Kidney capillary endothelial cell (primary cell): ENCODE measurements at regions not wholly inside any gene's neighbourhood (a gene's known extent, or its start where the extent isn't known, plus 50 kb on each side); places are given as distances from the start of the nearest gene placed in this dataset.
"Not testable (repeated sequence)": the region's sequence is repeated elsewhere in the genome, so short reads cannot be mapped to it uniquely, and the experiment has no call there.

Experiments used
- DNase-seq: peaks from one replicate; pipeline ENCODE4 v3.0.0-alpha.2; 2018; ENCODE audit warnings: low spot score

GRCh38 chr14:53398616-53399015, 245.5 kb upstream of the DDHD1 start:
- no peak for DNase-seq

GRCh38 chr14:53395267-53395666, 242.1 kb upstream of the DDHD1 start:
- DNase-seq: not testable (repeated sequence)

GRCh38 chr14:53391631-53392285, 238.6 kb upstream of the DDHD1 start:
- DNase-seq: peak; percentile 53

- peak; percentile 35 for DNase-seq
Measured at GRCh38 chr14:53391156-53391555, 238.0 kb upstream of the DDHD1 start.

GRCh38 chr14:53390008-53390407, 236.9 kb upstream of the DDHD1 start:
- DNase-seq: no peak

GRCh38 chr14:53389202-53389601, 236.1 kb upstream of the DDHD1 start:
- DNase-seq: peak; percentile 60

- no peak for DNase-seq
Measured at GRCh38 chr14:53386362-53386761, 233.2 kb upstream of the DDHD1 start.

- no peak for DNase-seq
Measured at GRCh38 chr14:53384536-53384935, 231.4 kb upstream of the DDHD1 start.

- DNase-seq: no peak
Measured at GRCh38 chr14:53384073-53384472, 230.9 kb upstream of the DDHD1 start.

- no peak for DNase-seq
Measured at GRCh38 chr14:53381895-53382294, 228.8 kb upstream of the DDHD1 start.

GRCh38 chr14:53380867-53381225, 227.7 kb upstream of the DDHD1 start:
- no peak for DNase-seq

GRCh38 chr14:53380052-53380866, 227.1 kb upstream of the DDHD1 start:
- DNase-seq: no peak

- no peak for DNase-seq
Measured at GRCh38 chr14:53378142-53378541, 225.0 kb upstream of the DDHD1 start.

GRCh38 chr14:53376064-53376463, 222.9 kb upstream of the DDHD1 start:
- DNase-seq: no peak

- DNase-seq: no peak
Measured at GRCh38 chr14:53375599-53375998, 222.5 kb upstream of the DDHD1 start.

GRCh38 chr14:53368711-53369201, 215.6 kb upstream of the DDHD1 start:
- DNase-seq: peak; percentile 78

GRCh38 chr14:53368066-53368465, 214.9 kb upstream of the DDHD1 start:
- DNase-seq: no peak

- DNase-seq: no peak
Measured at GRCh38 chr14:53367644-53368026, 214.5 kb upstream of the DDHD1 start.

GRCh38 chr14:53365486-53366130, 212.5 kb upstream of the DDHD1 start:
- DNase-seq: peak; percentile 16

- DNase-seq: not testable (repeated sequence)
Measured at GRCh38 chr14:53362916-53363315, 209.8 kb upstream of the DDHD1 start.

- no peak for DNase-seq
Measured at GRCh38 chr14:53360829-53361228, 207.7 kb upstream of the DDHD1 start.

GRCh38 chr14:53358166-53358565, 205.0 kb upstream of the DDHD1 start:
- no peak for DNase-seq
